ENCODE measurements at regions not wholly inside any gene's neighbourhood (a gene's known extent, or its start where the extent isn't known, plus 50 kb on each side); places are given as distances from the start of the nearest gene placed in this dataset.
"Not testable (repeated sequence)": the region's sequence is repeated elsewhere in the genome, so short reads cannot be mapped to it uniquely, and the experiment has no call there.

DNA sequence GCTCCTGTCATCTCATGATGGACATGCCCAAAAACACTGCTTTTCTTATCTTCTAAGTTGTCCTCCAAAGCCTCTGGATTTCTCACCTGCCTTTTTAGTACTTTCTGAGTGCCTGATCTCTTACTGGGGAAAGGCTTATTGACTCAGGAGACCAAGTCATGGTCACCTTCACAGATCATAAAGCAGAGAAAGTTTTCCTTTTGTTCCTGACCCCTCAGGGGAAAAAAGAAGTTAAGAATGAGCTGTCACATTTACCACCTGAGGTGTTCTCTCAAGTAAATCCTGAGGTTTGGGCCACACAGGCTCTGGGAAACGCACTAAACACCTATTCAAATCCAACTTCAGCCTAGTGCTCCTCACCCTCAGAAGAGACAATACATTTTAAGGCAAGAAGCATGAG, 119.3 kb upstream of the ALG10B start:
- H3K9ac ChIP-seq (ENCODE audit: low read length); POLR2A ChIA-PET; H4K20me1 ChIP-seq (ENCODE audit: insufficient read depth); H3K4me2 ChIP-seq (ENCODE audit: low read length); H3K36me3 ChIP-seq (ENCODE audit: control insufficient read depth in 1 of 2, insufficient read depth in 2 of 2, low read length in 2 of 2); BruUV-seq (replicated peaks); RAD21 ChIA-PET (ENCODE audit: low non-redundant PET in 1 of 2, low total read pairs in 2 of 2, uncharacterized antibody in 2 of 2, unreplicated experiment in 2 of 2); H3K4me3 ChIP-seq (replicated peaks in 1 of 2; ENCODE audit: low read depth in 1 of 2, low read length in 2 of 2); H3K79me2 ChIP-seq (ENCODE audit: insufficient read depth, low read length); CTCF ChIA-PET; ATAC-seq; H3K27me3 ChIP-seq (ENCODE audit: insufficient read depth, low read length); H3K9me2 ChIP-seq (ENCODE audit: insufficient read depth); H3K27ac ChIP-seq (ENCODE audit: low read depth, low read length); H3K9me3 ChIP-seq (ENCODE audit: control insufficient read depth in 1 of 2, insufficient read depth in 1 of 2, low read depth in 1 of 2, low read length in 2 of 2); H2AFZ ChIP-seq (ENCODE audit: low read depth, low read length, poor library complexity, severe bottlenecking); DNase-seq (ENCODE audit: low read depth, low spot score); H3K4me1 ChIP-seq (ENCODE audit: control insufficient read depth in 1 of 2, insufficient read depth in 2 of 2, low read length in 2 of 2): not testable (repeated sequence)
- intact Hi-C loops (cut with micrococcal nuclease): loop anchor here (10.0 kb wide), 1 partner anchor 48 kb away; no protein-coding TSS in a partner anchor

DNA sequence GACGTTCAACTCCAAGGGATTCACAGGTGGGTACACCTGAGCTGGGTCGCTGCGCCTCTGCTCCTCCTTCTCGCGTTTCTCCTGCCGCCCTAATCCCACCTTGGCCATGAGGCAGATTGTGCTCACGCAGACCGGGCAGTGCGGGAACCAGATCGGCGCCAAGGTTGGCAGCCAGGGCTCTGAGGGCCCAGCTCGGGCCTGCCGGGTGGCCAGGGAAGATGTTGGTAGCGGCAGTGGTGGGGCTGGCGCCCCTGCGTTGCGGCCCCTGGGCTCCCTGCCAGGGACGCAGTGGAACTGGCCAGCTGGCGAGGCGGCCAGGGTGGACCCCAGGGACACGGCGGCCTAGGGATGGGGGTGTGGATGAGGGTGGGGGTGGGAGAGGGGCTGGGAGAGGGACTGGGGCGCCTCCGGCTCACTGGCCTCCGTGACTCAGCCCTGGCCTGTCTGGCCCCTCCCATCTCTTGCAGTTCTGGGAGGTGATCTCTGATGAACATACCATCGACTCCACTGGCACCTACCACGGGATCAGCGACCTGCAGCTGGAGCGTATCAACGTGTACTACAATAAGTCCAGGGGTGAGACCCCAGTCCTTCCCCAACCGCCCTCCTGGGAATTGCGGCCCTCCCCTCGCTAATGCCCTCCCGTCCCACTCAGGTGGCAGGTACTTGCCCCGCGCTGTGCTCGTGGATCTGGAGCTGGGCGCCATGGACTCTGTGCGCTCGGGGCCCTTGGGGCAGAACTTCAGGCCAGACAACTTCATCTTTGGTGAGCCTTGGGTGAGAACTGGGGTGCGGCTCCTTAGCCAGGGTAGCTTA, 114.9 kb upstream of the ALG10B start:
- no peak overlapping the region for H3K4me3 ChIP-seq (replicated peaks in 1 of 2; ENCODE audit: low read depth in 1 of 2, low read length in 2 of 2)
- BruUV-seq (replicated peaks): no TSS peak
- intact Hi-C loops (cut with micrococcal nuclease): no loop called here
- H3K9ac ChIP-seq (ENCODE audit: low read length): no peak overlapping the region
- no peaks in the 10 kb centered on the region for H3K9me2 ChIP-seq (ENCODE audit: insufficient read depth)
- DNase-seq (ENCODE audit: low read depth, low spot score): no peak
- H2AFZ ChIP-seq (ENCODE audit: low read depth, low read length, poor library complexity, severe bottlenecking): no peak overlapping the region
- no peaks in the 10 kb centered on the region for H3K27me3 ChIP-seq (ENCODE audit: insufficient read depth, low read length)
- ATAC-seq: no peak
- no peaks in the 10 kb centered on the region for H3K79me2 ChIP-seq (ENCODE audit: insufficient read depth, low read length)
- no peak overlapping the region for H3K4me2 ChIP-seq (ENCODE audit: low read length)
- no peak for TF ChIP-seq SRF (IDR thresholded peaks at IDR 0.05; ENCODE audit: low read depth)
- no peak for TF ChIP-seq POLR2A (IDR thresholded peaks at IDR 0.05; ENCODE audit: borderline replicate concordance, extremely low read depth, insufficient read depth, insufficient read length)
- no peak for TF ChIP-seq CTCF (IDR thresholded peaks at IDR 0.05 in 2 of 3, conservative IDR thresholded peaks at IDR 0.05 in 1 of 3; ENCODE audit: borderline replicate concordance in 1 of 3, insufficient read depth in 1 of 3, low read depth in 2 of 3, low read length in 2 of 3)
- TF ChIP-seq EZH2 (IDR thresholded peaks at IDR 0.05): no peak
- no peak for TF ChIP-seq EZH2phosphoT487 (IDR thresholded peaks at IDR 0.05; ENCODE audit: borderline replicate concordance)
- no peak for TF ChIP-seq EGR1 (IDR thresholded peaks at IDR 0.05; ENCODE audit: low read depth)
- TF ChIP-seq POLR2AphosphoS5 (IDR thresholded peaks at IDR 0.05; ENCODE audit: low read depth, low read length): no peak
- TF ChIP-seq, protein P1, sequence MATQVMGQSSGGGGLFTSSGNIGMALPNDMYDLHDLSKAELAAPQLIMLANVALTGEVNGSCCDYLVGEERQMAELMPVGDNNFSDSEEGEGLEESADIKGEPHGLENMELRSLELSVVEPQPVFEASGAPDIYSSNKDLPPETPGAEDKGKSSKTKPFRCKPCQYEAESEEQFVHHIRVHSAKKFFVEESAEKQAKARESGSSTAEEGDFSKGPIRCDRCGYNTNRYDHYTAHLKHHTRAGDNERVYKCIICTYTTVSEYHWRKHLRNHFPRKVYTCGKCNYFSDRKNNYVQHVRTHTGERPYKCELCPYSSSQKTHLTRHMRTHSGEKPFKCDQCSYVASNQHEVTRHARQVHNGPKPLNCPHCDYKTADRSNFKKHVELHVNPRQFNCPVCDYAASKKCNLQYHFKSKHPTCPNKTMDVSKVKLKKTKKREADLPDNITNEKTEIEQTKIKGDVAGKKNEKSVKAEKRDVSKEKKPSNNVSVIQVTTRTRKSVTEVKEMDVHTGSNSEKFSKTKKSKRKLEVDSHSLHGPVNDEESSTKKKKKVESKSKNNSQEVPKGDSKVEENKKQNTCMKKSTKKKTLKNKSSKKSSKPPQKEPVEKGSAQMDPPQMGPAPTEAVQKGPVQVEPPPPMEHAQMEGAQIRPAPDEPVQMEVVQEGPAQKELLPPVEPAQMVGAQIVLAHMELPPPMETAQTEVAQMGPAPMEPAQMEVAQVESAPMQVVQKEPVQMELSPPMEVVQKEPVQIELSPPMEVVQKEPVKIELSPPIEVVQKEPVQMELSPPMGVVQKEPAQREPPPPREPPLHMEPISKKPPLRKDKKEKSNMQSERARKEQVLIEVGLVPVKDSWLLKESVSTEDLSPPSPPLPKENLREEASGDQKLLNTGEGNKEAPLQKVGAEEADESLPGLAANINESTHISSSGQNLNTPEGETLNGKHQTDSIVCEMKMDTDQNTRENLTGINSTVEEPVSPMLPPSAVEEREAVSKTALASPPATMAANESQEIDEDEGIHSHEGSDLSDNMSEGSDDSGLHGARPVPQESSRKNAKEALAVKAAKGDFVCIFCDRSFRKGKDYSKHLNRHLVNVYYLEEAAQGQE (IDR thresholded peaks at IDR 0.05; ENCODE audit: low read depth): no peak
- H3K9me3 ChIP-seq (ENCODE audit: control insufficient read depth in 1 of 2, insufficient read depth in 1 of 2, low read depth in 1 of 2, low read length in 2 of 2): no peaks in the 10 kb centered on the region
- ChIA-PET RAD21 (ENCODE audit: low non-redundant PET in 1 of 2, low total read pairs in 2 of 2, uncharacterized antibody in 2 of 2, unreplicated experiment in 2 of 2) (no interaction called here), POLR2A (no interaction called here), CTCF (no interaction called here)
- no peaks in the 10 kb centered on the region for H4K20me1 ChIP-seq (ENCODE audit: insufficient read depth)
- no peaks in the 10 kb centered on the region for H3K36me3 ChIP-seq (ENCODE audit: control insufficient read depth in 1 of 2, insufficient read depth in 2 of 2, low read length in 2 of 2)
- no peaks in the 10 kb centered on the region for H3K4me1 ChIP-seq (ENCODE audit: control insufficient read depth in 1 of 2, insufficient read depth in 2 of 2, low read length in 2 of 2)
- H3K27ac ChIP-seq (ENCODE audit: low read depth, low read length): no peak overlapping the region
